ENCODE measurements at regions not wholly inside any gene's neighbourhood (a gene's known extent, or its start where the extent isn't known, plus 50 kb on each side); places are given as distances from the start of the nearest gene placed in this dataset.

GRCh38 chr19:31908080-31908479 is 437.3 kb upstream of the ZNF507 start:
- Histone ChIP-seq H3K4me1 (ENCODE audit: insufficient read depth, insufficient read length) (no peaks in the 10 kb centered on the region), H3K27me3 (ENCODE audit: insufficient read depth, insufficient read length) (no peaks in the 10 kb centered on the region), H3K9ac (ENCODE audit: insufficient read length, low read depth) (no peak overlapping the region), H3K9me3 (ENCODE audit: insufficient read depth, low read length) (no peaks in the 10 kb centered on the region), H3K36me3 (ENCODE audit: insufficient read depth, insufficient read length, low read length) (no peaks in the 10 kb centered on the region), H3K4me3 (ENCODE audit: insufficient read length, low read depth) (no peak overlapping the region)
- TF ChIP-seq ZNF274 (IDR thresholded peaks at IDR 0.05; ENCODE audit: low read depth, low read length) (no peak), YY1 (IDR thresholded peaks at IDR 0.05; ENCODE audit: insufficient read depth, insufficient read length) (no peak), SUZ12 (IDR thresholded peaks at IDR 0.05; ENCODE audit: extremely low read depth, insufficient read depth, insufficient read length) (no peak)
- DNase-seq (ENCODE audit: low read depth, low spot score), result no peak

- Histone ChIP-seq H3K36me3 (ENCODE audit: insufficient read depth, insufficient read length, low read length) (no peaks in the 10 kb centered on the region), H3K4me1 (ENCODE audit: insufficient read depth, insufficient read length) (no peaks in the 10 kb centered on the region), H3K27me3 (ENCODE audit: insufficient read depth, insufficient read length) (no peaks in the 10 kb centered on the region), H3K4me3 (ENCODE audit: insufficient read length, low read depth) (no peak overlapping the region), H3K9ac (ENCODE audit: insufficient read length, low read depth) (no peak overlapping the region), H3K9me3 (ENCODE audit: insufficient read depth, low read length) (no peaks in the 10 kb centered on the region)
- DNase-seq (ENCODE audit: low read depth, low spot score), result no peak
- no peak for TF ChIP-seq SUZ12 (IDR thresholded peaks at IDR 0.05; ENCODE audit: extremely low read depth, insufficient read depth, insufficient read length)
- TF ChIP-seq YY1 (IDR thresholded peaks at IDR 0.05; ENCODE audit: insufficient read depth, insufficient read length), result no peak
- TF ChIP-seq ZNF274 (IDR thresholded peaks at IDR 0.05; ENCODE audit: low read depth, low read length), result no peak
These were observed 436.7 kb upstream of the ZNF507 start for GRCh38 chr19:31908496-31909225.

- Histone ChIP-seq H3K4me1 (ENCODE audit: insufficient read depth, insufficient read length) (no peaks in the 10 kb centered on the region), H3K27me3 (ENCODE audit: insufficient read depth, insufficient read length) (no peaks in the 10 kb centered on the region), H3K4me3 (ENCODE audit: insufficient read length, low read depth) (no peak overlapping the region), H3K9me3 (ENCODE audit: insufficient read depth, low read length) (no peaks in the 10 kb centered on the region), H3K9ac (ENCODE audit: insufficient read length, low read depth) (no peak overlapping the region), H3K36me3 (ENCODE audit: insufficient read depth, insufficient read length, low read length) (no peaks in the 10 kb centered on the region)
- no peak for TF ChIP-seq YY1 (IDR thresholded peaks at IDR 0.05; ENCODE audit: insufficient read depth, insufficient read length)
- TF ChIP-seq SUZ12 (IDR thresholded peaks at IDR 0.05; ENCODE audit: extremely low read depth, insufficient read depth, insufficient read length), result no peak
- TF ChIP-seq ZNF274 (IDR thresholded peaks at IDR 0.05; ENCODE audit: low read depth, low read length), result no peak
- no peak for DNase-seq (ENCODE audit: low read depth, low spot score)
These were observed 435.2 kb upstream of the ZNF507 start for GRCh38 chr19:31910224-31910623.

GRCh38 chr19:31911577-31911976 is 433.8 kb upstream of the ZNF507 start:
- Histone ChIP-seq H3K36me3 (ENCODE audit: insufficient read depth, insufficient read length, low read length) (no peaks in the 10 kb centered on the region), H3K9me3 (ENCODE audit: insufficient read depth, low read length) (no peaks in the 10 kb centered on the region), H3K27me3 (ENCODE audit: insufficient read depth, insufficient read length) (no peaks in the 10 kb centered on the region), H3K4me3 (ENCODE audit: insufficient read length, low read depth) (no peak overlapping the region), H3K9ac (ENCODE audit: insufficient read length, low read depth) (no peak overlapping the region), H3K4me1 (ENCODE audit: insufficient read depth, insufficient read length) (no peaks in the 10 kb centered on the region)
- DNase-seq (ENCODE audit: low read depth, low spot score), result no peak
- TF ChIP-seq YY1 (IDR thresholded peaks at IDR 0.05; ENCODE audit: insufficient read depth, insufficient read length), result no peak
- no peak for TF ChIP-seq SUZ12 (IDR thresholded peaks at IDR 0.05; ENCODE audit: extremely low read depth, insufficient read depth, insufficient read length)
- no peak for TF ChIP-seq ZNF274 (IDR thresholded peaks at IDR 0.05; ENCODE audit: low read depth, low read length)

- no peak for TF ChIP-seq ZNF274 (IDR thresholded peaks at IDR 0.05; ENCODE audit: low read depth, low read length)
- Histone ChIP-seq H3K36me3 (ENCODE audit: insufficient read depth, insufficient read length, low read length) (no peaks in the 10 kb centered on the region), H3K4me1 (ENCODE audit: insufficient read depth, insufficient read length) (no peaks in the 10 kb centered on the region), H3K9ac (ENCODE audit: insufficient read length, low read depth) (no peak overlapping the region), H3K27me3 (ENCODE audit: insufficient read depth, insufficient read length) (no peaks in the 10 kb centered on the region), H3K4me3 (ENCODE audit: insufficient read length, low read depth) (no peak overlapping the region), H3K9me3 (ENCODE audit: insufficient read depth, low read length) (no peaks in the 10 kb centered on the region)
- DNase-seq (ENCODE audit: low read depth, low spot score), result no peak
These were observed 432.2 kb upstream of the ZNF507 start for GRCh38 chr19:31913103-31913661.

GRCh38 chr19:31930401-31930800 is 415.0 kb upstream of the ZNF507 start:
- Histone ChIP-seq H3K4me3 (ENCODE audit: insufficient read length, low read depth) (no peak overlapping the region), H3K9ac (ENCODE audit: insufficient read length, low read depth) (no peak overlapping the region), H3K27me3 (ENCODE audit: insufficient read depth, insufficient read length) (no peaks in the 10 kb centered on the region), H3K36me3 (ENCODE audit: insufficient read depth, insufficient read length, low read length) (no peaks in the 10 kb centered on the region), H3K9me3 (ENCODE audit: insufficient read depth, low read length) (no peaks in the 10 kb centered on the region), H3K4me1 (ENCODE audit: insufficient read depth, insufficient read length) (no peaks in the 10 kb centered on the region)
- no peak for DNase-seq (ENCODE audit: low read depth, low spot score)
- no peak for TF ChIP-seq ZNF274 (IDR thresholded peaks at IDR 0.05; ENCODE audit: low read depth, low read length)
- no peak for TF ChIP-seq SUZ12 (IDR thresholded peaks at IDR 0.05; ENCODE audit: extremely low read depth, insufficient read depth, insufficient read length)
- TF ChIP-seq YY1 (IDR thresholded peaks at IDR 0.05; ENCODE audit: insufficient read depth, insufficient read length), result no peak

- H3K9ac ChIP-seq (ENCODE audit: insufficient read length, low read depth), result no peak overlapping the region
- H3K27me3 ChIP-seq (ENCODE audit: insufficient read depth, insufficient read length), result no peaks in the 10 kb centered on the region
- no peaks in the 10 kb centered on the region for H3K9me3 ChIP-seq (ENCODE audit: insufficient read depth, low read length)
- no peak overlapping the region for H3K4me3 ChIP-seq (ENCODE audit: insufficient read length, low read depth)
- DNase-seq (ENCODE audit: low read depth, low spot score), result no peak
- H3K4me1 ChIP-seq (ENCODE audit: insufficient read depth, insufficient read length), result no peaks in the 10 kb centered on the region
- TF ChIP-seq SUZ12 (IDR thresholded peaks at IDR 0.05; ENCODE audit: extremely low read depth, insufficient read depth, insufficient read length), result no peak
- TF ChIP-seq ZNF274 (IDR thresholded peaks at IDR 0.05; ENCODE audit: low read depth, low read length), result no peak
- no peak for TF ChIP-seq YY1 (IDR thresholded peaks at IDR 0.05; ENCODE audit: insufficient read depth, insufficient read length)
- H3K36me3 ChIP-seq (ENCODE audit: insufficient read depth, insufficient read length, low read length), result no peaks in the 10 kb centered on the region
These were observed 407.4 kb upstream of the ZNF507 start for GRCh38 chr19:31937983-31938382.
